ENCODE measurements at regions not wholly inside any gene's neighbourhood (a gene's known extent, or its start where the extent isn't known, plus 50 kb on each side); places are given as distances from the start of the nearest gene placed in this dataset.

- TF ChIP-seq TCF12 (IDR thresholded peaks at IDR 0.05) (no peak), TCF12 (CRISPR knock-in tag; IDR thresholded peaks at IDR 0.05) (no peak), RAD21 (CRISPR knock-in tag; IDR thresholded peaks at IDR 0.05) (no peak), PLSCR1 (CRISPR knock-in tag; IDR thresholded peaks at IDR 0.05; ENCODE audit: borderline replicate concordance) (no peak), HNF4A (CRISPR knock-in tag; IDR thresholded peaks at IDR 0.05) (peak; percentile 59; the same call in 1 of the 2 replicates), SKIL (CRISPR knock-in tag; IDR thresholded peaks at IDR 0.05; ENCODE audit: borderline replicate concordance) (no peak), ZNF24 (IDR thresholded peaks at IDR 0.05) (no peak), HMG20B (CRISPR knock-in tag; conservative IDR thresholded peaks at IDR 0.05) (no peak), ZNF782 (CRISPR knock-in tag; IDR thresholded peaks at IDR 0.05; ENCODE audit: borderline replicate concordance) (no peak), NRL (CRISPR knock-in tag; IDR thresholded peaks at IDR 0.05; ENCODE audit: borderline replicate concordance) (no peak), MAFG (CRISPR knock-in tag; IDR thresholded peaks at IDR 0.05) (no peak), HOXA5 (CRISPR knock-in tag; IDR thresholded peaks at IDR 0.05) (no peak), KDM3A (CRISPR knock-in tag; IDR thresholded peaks at IDR 0.05; ENCODE audit: low read depth) (no peak), TBX3 (IDR thresholded peaks at IDR 0.05; ENCODE audit: borderline replicate concordance) (no peak), ASH2L (IDR thresholded peaks at IDR 0.05; ENCODE audit: insufficient read length, low read depth, low read length) (no peak), ATF7 (IDR thresholded peaks at IDR 0.05) (no peak), ATF7 (CRISPR knock-in tag; IDR thresholded peaks at IDR 0.05) (no peak)
- TF ChIP-seq, protein P1, sequence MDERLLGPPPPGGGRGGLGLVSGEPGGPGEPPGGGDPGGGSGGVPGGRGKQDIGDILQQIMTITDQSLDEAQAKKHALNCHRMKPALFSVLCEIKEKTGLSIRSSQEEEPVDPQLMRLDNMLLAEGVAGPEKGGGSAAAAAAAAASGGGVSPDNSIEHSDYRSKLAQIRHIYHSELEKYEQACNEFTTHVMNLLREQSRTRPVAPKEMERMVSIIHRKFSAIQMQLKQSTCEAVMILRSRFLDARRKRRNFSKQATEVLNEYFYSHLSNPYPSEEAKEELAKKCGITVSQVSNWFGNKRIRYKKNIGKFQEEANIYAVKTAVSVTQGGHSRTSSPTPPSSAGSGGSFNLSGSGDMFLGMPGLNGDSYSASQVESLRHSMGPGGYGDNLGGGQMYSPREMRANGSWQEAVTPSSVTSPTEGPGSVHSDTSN (CRISPR knock-in tag; IDR thresholded peaks at IDR 0.05), result no peak
- TF ChIP-seq, protein P2, sequence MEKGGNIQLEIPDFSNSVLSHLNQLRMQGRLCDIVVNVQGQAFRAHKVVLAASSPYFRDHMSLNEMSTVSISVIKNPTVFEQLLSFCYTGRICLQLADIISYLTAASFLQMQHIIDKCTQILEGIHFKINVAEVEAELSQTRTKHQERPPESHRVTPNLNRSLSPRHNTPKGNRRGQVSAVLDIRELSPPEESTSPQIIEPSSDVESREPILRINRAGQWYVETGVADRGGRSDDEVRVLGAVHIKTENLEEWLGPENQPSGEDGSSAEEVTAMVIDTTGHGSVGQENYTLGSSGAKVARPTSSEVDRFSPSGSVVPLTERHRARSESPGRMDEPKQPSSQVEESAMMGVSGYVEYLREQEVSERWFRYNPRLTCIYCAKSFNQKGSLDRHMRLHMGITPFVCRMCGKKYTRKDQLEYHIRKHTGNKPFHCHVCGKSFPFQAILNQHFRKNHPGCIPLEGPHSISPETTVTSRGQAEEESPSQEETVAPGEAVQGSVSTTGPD (CRISPR knock-in tag; IDR thresholded peaks at IDR 0.05), result no peak
- TF ChIP-seq, protein P3, sequence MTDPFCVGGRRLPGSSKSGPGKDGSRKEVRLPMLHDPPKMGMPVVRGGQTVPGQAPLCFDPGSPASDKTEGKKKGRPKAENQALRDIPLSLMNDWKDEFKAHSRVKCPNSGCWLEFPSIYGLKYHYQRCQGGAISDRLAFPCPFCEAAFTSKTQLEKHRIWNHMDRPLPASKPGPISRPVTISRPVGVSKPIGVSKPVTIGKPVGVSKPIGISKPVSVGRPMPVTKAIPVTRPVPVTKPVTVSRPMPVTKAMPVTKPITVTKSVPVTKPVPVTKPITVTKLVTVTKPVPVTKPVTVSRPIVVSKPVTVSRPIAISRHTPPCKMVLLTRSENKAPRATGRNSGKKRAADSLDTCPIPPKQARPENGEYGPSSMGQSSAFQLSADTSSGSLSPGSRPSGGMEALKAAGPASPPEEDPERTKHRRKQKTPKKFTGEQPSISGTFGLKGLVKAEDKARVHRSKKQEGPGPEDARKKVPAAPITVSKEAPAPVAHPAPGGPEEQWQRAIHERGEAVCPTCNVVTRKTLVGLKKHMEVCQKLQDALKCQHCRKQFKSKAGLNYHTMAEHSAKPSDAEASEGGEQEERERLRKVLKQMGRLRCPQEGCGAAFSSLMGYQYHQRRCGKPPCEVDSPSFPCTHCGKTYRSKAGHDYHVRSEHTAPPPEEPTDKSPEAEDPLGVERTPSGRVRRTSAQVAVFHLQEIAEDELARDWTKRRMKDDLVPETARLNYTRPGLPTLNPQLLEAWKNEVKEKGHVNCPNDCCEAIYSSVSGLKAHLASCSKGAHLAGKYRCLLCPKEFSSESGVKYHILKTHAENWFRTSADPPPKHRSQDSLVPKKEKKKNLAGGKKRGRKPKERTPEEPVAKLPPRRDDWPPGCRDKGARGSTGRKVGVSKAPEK (CRISPR knock-in tag; IDR thresholded peaks at IDR 0.05; ENCODE audit: borderline replicate concordance), result no peak
- TF ChIP-seq, protein P4, sequence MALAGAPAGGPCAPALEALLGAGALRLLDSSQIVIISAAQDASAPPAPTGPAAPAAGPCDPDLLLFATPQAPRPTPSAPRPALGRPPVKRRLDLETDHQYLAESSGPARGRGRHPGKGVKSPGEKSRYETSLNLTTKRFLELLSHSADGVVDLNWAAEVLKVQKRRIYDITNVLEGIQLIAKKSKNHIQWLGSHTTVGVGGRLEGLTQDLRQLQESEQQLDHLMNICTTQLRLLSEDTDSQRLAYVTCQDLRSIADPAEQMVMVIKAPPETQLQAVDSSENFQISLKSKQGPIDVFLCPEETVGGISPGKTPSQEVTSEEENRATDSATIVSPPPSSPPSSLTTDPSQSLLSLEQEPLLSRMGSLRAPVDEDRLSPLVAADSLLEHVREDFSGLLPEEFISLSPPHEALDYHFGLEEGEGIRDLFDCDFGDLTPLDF (CRISPR knock-in tag; IDR thresholded peaks at IDR 0.05), result no peak
These were observed 168.1 kb upstream of the DMRT1 start (continued) for GRCh38 chr9:673264-673965.

All from HepG2 (cell line).